ENCODE measurements at regions not wholly inside any gene's neighbourhood (a gene's known extent, or its start where the extent isn't known, plus 50 kb on each side); places are given as distances from the start of the nearest gene placed in this dataset.

DNA sequence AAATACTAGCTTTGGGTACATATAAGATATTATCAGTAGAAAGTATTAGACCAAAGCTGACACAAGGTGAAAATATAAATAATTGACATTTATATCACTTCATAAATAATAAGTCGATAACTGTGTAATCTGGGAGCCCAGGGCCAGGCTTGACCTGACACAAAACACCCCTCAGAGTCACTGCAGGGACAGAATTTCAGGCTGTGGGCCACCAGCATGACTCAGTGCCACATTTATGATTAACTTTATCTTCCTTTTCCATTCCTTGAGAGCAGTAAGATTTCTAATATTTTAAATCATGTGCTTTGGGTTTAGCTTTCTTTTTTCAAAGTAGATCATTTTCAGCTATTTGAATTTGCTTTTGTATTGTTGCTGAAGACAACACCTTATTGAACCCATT is 102.9 kb upstream of the NFE2L3 start:
- intact Hi-C loops (cut with micrococcal nuclease) = no loop called here

DNA sequence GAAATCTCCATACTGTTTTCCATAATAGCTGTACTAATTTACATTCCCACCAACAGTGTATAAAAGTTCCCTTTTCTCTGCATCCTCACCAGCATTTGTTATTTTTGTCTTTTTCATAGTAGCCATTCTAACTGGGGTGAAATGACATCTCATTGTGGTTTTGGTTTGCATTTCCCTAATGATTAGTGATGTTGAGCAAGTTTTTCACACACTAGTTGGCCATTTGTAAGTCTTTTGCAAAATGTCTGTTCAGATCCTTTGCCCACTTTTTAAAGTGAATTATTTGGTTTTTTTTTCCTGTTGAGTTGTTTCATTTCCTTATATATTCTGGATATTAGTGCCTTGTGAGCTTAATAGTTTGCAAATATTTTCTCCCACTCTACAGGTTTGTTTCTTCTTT is 101.0 kb upstream of the NFE2L3 start:
- intact Hi-C loops (cut with micrococcal nuclease) = no loop called here

DNA sequence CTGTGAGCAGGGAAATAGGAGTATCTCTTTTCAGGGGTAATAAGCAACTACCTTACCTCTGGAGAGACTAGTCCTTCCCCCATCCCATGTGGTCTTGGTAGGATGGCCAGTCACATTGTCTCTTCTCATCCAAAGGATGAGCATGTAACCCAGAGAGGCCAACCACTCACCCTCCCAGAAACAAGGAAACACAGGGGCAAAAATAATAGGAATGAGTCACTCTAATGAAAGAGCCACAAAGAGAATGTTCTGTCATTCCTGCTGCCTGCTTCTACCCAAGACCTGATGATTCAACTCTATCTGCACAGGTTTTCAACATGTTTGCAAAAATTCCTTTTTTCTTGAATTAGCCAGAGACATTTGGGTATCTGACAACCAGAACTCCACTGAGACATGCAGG is 99.3 kb upstream of the NFE2L3 start:
- intact Hi-C loops (cut with micrococcal nuclease) = no loop called here

DNA sequence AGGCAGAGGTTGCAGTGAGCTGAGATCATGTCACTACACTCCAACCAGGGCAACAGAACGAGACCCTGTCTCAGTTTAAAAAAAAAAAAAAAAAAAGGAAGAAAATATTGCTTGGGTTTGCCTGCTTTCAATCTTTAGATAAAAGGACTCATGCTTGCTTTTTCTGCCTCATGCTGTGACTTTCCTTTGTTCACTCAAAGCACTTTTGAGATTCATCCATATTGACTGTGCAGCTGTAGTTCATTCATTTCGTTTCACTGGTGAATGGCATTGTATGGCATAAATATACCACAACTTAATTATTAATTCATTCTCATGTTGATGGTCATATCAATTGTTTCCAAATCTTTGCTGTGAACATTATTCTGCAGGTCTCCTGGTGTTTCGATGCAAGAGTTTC is 97.6 kb upstream of the NFE2L3 start:
- intact Hi-C loops (cut with micrococcal nuclease) = no loop called here

DNA sequence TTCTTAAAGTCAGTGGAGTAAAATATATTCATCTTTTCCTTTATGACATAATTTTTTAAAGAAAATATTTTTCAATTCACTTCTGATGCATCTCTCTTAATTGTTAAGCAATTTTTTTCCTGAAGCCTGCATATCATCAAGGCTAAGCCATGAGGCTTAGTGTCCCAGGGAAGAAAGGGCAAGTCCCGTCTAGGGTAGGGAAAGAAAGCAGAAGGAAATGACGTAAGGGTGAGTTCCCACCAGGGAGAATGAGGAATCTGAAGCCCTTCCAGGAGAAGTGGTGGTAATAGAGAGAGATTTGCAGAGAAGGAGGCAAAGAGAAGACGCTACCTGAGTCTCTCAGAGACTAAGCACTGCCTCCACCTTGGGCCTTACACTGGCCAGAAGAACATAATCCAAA is 96.8 kb upstream of the NFE2L3 start:
- intact Hi-C loops (cut with micrococcal nuclease) = no loop called here

DNA sequence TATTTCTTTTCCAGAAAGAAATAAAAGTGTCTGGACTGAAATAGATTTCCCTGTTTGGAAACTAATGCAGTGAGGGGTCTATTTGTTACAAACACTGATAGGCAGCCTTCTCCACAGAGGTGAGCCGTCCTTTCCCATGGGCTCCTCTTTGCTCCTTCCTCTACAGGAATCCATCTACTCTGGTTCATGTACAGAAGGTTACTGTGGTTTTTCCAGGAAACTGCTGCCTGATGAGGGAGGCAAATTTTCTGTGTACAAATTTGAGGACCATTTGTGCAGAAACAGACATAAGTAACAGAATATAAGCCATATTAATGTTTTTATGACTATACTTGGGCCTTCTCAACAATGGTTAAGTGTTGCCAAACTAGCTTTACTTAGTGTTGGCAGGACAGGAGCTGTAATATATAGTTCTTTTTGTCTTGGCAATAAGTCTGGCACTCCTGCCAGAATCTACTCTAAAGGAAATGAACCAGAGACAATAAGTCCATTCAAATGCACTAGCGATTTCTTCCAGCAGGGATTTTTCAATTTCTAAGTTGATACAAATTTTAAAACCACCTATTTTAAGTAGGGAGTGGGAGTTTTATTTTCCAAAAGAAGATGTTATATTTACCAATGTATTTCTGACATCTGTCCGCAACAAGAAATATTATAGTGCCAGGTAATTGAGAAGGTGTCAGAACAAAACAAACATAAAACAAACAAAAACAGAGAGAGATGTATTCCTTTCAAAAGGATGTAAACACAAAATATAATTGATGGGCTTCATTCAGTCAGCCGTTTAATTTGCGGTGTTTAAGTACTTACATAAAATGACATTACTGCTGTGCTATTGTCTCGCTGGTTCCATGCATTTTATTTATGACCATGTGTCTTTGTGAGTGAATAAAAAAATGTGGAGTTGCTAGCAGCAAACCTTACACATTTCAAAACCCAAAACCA is 91.0 kb upstream of the NFE2L3 start:
- intact Hi-C loops (cut with micrococcal nuclease) = loop anchor here (1.0 kb wide), 1 partner anchor 168 kb away; no protein-coding TSS in a partner anchor

DNA sequence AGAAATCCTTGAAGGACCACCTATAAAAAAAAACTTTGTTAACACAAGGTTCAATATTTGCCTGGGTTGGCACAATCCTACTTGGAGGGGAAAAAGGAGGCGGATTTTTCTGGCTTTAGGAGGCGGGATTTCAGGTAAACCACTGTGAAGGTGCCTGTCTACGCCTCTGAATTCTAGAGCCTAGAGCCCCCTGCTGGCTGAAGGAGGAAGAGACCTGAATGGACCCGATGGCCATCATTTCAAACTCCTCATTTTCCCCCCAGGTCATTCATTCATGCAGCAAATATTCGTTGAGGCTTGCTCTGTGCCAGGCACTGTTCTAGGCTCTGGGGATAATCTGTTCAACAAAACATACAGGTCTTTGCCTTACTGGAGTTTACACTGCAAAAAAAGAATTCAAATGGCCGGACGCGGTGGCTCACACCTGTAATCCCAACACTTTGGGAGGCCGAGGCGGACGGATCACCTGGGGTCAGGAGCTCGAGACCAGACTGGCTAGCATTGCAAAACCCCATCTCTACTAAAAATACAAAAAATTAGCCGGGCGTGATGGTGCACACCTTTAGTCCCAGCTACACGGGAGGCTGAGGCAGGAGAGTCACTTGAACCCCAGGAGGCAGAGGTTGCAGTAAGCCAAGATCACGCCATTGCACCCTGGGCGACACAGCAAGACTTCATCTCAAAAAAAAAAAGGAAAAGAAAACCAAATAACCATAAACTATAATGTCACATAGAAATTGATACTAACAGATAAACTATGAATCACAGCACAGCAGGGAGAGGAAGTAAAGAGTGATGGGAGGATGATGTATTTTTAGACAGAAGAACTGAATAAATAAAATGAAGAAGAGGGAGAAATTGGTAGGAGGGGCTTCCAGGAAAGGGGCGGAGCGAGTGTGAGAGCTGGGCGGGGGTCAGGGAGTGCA is 90.1 kb upstream of the NFE2L3 start:
- intact Hi-C loops (cut with micrococcal nuclease) = loop anchor here (1.0 kb wide), 1 partner anchor 169 kb away; no protein-coding TSS in a partner anchor

DNA sequence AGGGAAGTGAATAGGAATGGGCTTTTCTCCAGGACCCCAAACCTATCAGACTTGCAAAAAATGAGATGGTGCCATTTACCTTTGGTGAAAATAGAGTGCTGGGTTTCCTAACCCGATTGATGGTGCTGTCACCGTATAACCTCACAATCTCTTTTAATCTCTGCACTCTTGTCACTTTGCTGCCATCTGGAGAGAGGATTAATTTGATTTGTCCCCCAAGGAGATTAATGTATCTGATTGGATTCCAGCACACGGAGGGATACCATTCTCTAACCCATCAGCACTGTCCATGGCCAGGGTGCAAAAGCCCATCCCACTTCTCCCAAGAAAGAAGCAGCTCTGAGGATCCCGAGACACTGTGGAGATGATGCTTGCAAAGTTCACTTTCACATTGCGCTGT is 86.3 kb upstream of the NFE2L3 start:
- intact Hi-C loops (cut with micrococcal nuclease) = no loop called here

DNA sequence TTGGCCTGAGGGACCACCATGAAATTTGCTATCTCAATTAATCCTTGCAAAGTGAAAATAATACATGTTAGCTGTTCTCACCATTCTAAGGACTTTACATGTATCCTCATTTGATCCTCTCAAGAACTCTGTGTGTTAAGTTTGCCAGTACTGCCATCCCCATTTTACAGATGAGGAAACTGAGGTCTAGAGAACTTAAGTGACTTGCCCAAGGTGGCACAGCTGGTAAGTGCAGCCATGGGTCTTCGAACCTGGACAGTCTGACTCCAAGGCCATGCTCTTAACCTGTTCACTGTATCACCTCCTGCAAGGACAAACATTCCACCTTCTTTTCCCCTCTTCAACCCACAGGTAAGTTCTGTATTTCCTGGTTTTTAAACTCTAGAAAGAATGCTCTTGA is 85.3 kb upstream of the NFE2L3 start:
- intact Hi-C loops (cut with micrococcal nuclease) = no loop called here

DNA sequence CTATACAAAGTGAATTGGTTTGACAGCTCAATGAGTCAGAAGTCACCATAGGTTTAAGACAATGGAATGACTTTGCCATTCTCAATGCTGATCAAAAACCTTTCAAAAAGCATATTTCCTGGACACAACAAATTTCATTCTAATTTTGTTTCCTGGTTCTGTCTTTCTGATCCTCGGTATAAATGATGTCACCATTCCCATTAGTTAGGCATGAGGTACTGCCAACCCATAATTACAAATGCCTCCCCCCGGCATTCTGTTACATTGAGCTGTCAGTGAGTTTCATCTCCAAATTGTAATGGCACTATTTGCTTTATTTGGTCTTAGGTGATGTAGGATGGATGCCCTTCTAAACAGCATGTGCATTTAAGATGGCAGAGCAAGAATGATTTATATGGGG is 81.7 kb upstream of the NFE2L3 start:
- intact Hi-C loops (cut with micrococcal nuclease) = no loop called here

DNA sequence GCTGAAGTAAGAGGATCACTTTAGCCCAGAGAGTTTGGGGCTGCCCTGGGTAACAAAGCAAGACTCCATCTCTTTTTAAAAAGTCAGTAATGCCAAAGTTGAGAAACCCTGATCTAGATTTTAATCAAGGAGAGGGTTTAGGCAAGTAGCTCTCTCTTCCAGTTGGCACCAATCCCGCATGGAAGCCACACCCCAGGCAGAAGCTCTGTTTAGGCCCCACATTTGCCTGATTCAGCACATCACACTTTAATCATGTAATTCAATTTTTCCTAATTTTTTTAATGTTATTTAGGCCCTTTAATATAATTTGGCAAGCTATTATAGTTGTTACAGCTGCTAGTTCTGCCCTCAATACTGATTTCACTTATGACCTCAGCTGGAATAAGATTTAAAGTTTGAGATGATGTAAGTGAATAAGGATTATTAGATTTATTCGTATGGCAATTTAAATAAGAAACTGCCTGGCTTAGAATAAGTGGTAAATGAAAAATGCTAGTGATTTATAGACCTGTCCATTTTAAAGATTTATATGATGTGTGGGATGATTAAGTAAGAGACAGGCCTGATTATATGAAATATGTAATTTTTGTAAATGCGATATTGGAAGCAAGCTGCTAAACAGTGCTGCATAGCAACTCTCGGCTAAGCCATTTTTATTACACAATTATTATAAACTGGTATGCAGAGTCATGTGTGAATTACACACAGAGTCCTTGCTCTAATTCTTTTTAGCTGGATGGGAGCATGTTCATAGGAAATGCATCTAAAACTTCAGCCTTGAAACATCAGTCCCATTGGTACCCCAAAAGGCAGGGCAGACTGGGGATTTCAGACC is 80.2 kb upstream of the NFE2L3 start:
- intact Hi-C loops (cut with micrococcal nuclease) = no loop called here

DNA sequence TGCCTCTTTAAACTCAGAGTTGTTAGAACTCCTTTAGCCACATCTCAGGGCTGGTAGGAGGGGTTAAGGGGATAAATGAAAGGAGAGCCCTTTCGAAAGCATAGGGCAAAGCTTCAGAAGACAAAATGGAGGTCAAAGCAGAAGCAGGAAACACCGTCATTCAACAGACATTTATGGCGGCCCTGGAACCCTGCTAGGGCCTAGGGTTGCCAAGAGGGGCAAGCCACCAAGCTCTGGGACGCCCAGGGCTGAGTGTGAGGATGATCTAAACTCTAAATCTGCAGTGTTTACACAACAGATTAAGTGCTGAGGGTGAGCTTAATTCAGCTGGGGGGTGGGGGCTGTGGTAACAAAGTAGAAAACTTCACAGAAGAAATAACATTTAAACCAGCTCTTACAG is 79.0 kb upstream of the NFE2L3 start:
- intact Hi-C loops (cut with micrococcal nuclease) = no loop called here

DNA sequence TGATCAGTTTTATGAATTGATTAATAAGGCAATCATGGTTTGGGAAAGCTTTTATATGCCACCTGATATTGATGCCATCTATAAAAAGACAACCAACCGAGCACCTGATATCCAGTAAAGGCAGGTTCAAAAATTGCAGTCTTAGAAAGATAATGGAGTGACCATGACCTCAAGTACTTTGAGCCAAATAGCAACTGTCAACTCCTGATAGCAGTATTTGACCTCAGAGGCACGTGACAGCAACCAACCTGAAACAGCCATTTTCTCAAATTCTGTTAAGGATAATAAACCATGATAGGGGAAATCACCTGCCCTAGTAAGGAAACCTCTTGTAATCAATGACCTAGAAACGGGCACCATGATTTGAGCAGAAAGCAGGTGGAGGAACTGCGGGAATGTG is 77.1 kb upstream of the NFE2L3 start:
- intact Hi-C loops (cut with micrococcal nuclease) = loop anchor here (5.0 kb wide), 2 partner anchors 77 to 592 kb away; partner anchors contain the start of gene NFE2L3

DNA sequence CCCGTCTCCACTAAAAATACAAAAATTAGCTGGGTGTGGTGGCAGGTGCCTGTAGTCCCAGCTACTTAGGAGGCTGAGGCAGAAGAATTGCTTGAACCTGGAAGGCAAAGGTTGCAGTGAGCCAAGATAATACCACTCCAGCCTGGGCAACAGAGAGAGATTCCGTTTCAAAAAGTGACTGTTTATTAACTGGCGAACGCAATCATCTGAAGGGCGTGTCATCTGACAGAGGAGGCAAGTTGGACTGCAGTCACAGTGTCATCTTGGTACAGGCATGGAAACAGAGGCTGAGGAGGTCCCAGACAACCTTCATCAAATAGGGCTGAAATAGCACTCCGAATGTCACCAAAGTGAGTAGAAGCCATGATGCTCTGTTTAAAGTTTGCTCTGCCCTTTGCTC is 75.3 kb upstream of the NFE2L3 start:
- intact Hi-C loops (cut with micrococcal nuclease) = loop anchor here (5.0 kb wide), 2 partner anchors 76 to 591 kb away; partner anchors contain the start of gene NFE2L3

DNA sequence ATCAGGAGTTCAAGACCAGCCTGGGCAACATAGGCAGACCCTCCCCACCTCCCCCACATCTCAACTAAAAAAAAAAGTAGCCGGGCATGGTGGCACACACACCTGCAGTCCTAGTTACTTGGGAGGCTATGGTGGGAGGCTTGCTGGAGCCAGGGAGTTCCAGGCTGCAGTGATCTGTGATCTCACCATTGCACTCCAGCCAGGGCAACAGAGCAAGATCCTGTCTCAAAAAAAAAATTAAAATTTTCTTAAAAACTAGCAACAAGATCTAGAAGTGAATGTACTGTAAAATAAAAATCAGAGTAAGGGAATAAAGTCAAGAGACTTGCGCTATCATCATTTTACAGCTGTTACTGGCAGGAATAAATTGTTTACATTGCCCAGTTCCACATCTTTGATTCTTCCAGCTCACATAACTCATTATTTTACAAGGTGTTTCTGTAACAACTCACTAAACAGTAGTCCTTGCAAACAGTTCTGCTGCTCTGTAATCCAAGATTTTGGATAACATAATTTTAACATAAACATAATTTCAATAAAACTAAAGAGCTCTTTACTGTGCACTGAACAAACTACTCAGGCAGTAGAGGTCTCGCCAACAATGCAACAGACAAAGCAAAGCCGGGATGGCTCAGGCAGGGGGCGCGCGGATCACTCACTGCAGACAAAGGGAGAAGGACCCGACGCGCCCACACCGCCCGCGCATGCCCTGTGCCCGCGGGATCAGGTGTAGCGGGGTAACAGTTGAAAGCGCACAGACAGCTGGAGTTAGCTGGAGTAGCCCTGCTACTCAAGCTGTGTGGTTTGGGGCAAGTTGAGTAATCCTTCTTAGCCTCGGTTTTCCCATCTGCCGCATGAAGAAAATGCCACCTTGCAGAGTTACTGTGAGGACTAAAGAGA is 73.3 kb upstream of the NFE2L3 start:
- intact Hi-C loops (cut with micrococcal nuclease) = loop anchor here (1.0 to 5.0 kb wide), 3 partner anchors 74 to 589 kb away; partner anchors contain the start of gene NFE2L3

DNA sequence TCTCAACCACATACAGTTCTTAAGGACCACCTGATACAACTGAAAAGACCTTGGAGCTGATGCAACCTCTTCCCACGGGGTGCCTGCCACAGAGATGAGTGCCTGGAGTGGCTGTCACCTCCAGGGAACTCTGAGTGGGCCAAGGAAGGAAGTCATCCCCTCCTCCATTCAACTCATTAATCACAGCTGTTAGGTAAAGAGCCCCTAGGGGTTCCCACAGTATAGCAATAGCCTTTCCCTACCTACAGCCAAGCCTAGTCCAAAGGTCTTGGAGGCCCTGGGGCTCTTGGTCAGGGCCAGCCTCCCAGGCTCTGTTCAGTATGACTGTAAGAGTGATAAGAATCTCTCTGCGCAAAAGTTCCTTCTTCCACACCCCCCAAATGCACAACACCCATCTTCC is 70.4 kb upstream of the NFE2L3 start:
- intact Hi-C loops (cut with micrococcal nuclease) = no loop called here

DNA sequence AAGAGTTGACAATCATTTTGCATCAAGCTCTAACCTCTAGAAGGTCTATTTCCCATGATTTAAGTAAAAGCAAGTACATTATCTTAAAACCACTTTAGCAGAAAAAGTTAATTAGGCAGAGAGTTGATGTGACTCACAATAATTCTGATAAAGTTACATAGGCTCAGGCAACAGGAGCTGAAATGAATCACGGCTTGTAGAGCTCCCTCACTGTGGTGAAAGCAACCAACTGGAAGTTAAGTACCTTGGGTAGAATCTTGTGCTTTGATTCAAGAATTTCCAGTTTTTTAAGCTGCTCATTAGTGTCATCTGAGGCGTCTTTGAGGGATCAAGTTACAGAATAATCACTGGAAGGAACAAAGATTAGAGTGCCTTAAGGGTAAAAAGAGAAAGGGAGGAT is 68.9 kb upstream of the NFE2L3 start:
- intact Hi-C loops (cut with micrococcal nuclease) = no loop called here

DNA sequence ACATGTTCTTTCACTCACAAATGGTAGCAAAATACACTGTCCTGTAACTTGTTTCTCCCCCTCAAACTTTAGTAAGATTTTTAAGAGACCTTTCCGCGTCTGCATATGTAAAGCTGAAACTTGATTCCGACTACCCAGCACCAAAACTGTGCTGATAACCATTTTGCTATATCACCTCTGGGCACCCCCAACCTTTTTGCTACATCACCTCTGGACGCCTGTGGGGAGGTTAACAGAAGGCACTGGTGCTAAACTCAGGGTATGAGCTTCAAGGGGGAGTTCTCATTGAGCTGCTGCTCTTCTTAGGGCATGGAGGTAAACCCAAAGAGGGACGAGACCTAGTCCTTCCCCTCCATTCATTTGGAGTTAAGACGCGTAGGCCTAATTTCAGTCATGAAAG is 67.6 kb upstream of the NFE2L3 start:
- intact Hi-C loops (cut with micrococcal nuclease) = no loop called here

DNA sequence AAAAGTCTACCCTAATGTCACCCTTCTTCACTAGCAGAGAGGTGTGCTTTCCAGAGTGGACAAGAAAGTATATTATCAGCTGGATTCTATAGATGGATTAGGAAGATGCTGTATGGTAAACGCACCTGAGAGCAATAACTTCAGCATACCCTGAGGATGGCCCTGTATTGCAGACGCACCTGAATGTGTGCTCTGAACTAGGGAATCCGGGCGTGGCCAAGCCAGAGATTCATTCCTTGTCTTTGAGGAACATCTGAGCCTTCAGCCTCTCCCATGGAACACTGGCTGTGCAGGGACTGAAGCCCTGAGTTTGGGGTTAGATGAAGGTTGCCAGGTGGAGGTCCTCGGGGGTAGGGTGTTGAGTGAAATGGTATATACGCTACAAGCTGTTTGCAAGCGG is 66.2 kb upstream of the NFE2L3 start:
- intact Hi-C loops (cut with micrococcal nuclease) = no loop called here
